HCT116 (cell line): ENCODE measurements at regions not wholly inside any gene's neighbourhood (a gene's known extent, or its start where the extent isn't known, plus 50 kb on each side); places are given as distances from the start of the nearest gene placed in this dataset.
"Not testable (repeated sequence)": the region's sequence is repeated elsewhere in the genome, so short reads cannot be mapped to it uniquely, and the experiment has no call there.

Experiments used
- POLR2A ChIP-seq: IDR thresholded peaks from 2 replicates; pipeline ENCODE4 v1.7.0; 2011; ENCODE audit warnings: borderline replicate concordance; ENCODE audit not compliant: insufficient read depth, insufficient read length; ENCODE audit errors: extremely low read depth
- RAD21 ChIP-seq: IDR thresholded peaks from 2 replicates; pipeline ENCODE4 v1.6.1; 2012; ENCODE audit warnings: low read depth, mild to moderate bottlenecking
- TF ChIP-seq, protein P1 (sequence below), 3 experiments: fragments of 200-600 bp in 1 of 3; sonication (generic) in 1 of 3; IDR thresholded peaks in 2 of 3; conservative IDR thresholded peaks in 1 of 3; 2 replicates each; pipeline ENCODE4 v1.5.1; 2012 to 2017; ENCODE audit warnings: low read depth in 2 of 3, low read length in 2 of 3, antibody characterized with exemption in 1 of 3, borderline replicate concordance in 1 of 3, control low read depth in 1 of 3, mild to moderate bottlenecking in 1 of 3, mixed read lengths in 1 of 3, mixed run types in 1 of 3, moderate library complexity in 1 of 3; ENCODE audit not compliant: insufficient read depth in 1 of 3
- TF ChIP-seq, protein P2 (sequence below): IDR thresholded peaks from 2 replicates; pipeline ENCODE4 v1.6.1; 2012; ENCODE audit warnings: low read depth

DNA sequence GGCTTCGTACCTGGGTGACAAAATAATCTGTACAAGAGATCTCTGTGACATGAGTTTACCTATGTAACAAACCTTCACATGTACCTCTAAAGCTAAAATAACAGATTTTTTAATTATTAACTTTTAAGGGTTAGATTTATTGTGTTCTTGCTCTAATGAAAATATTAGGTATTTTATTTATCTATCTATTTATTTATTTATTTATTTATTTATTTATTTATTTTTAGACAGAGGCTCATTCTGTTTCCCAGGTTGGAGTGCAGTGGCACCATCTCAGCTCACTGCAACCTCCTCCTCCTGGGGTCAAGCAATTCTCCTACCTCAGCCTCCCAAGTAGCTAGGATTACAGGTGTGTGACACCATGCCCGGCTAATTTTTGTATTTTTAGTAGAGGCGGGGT lies 348.4 kb downstream of the TAF11L14 start:
- TF ChIP-seq, protein P1, sequence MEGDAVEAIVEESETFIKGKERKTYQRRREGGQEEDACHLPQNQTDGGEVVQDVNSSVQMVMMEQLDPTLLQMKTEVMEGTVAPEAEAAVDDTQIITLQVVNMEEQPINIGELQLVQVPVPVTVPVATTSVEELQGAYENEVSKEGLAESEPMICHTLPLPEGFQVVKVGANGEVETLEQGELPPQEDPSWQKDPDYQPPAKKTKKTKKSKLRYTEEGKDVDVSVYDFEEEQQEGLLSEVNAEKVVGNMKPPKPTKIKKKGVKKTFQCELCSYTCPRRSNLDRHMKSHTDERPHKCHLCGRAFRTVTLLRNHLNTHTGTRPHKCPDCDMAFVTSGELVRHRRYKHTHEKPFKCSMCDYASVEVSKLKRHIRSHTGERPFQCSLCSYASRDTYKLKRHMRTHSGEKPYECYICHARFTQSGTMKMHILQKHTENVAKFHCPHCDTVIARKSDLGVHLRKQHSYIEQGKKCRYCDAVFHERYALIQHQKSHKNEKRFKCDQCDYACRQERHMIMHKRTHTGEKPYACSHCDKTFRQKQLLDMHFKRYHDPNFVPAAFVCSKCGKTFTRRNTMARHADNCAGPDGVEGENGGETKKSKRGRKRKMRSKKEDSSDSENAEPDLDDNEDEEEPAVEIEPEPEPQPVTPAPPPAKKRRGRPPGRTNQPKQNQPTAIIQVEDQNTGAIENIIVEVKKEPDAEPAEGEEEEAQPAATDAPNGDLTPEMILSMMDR (IDR thresholded peaks at IDR 0.05 in 2 of 3, conservative IDR thresholded peaks at IDR 0.05 in 1 of 3; ENCODE audit: borderline replicate concordance in 1 of 3, insufficient read depth in 1 of 3, low read depth in 2 of 3, low read length in 2 of 3): not testable (repeated sequence)
- TF ChIP-seq POLR2A, RAD21: not testable (repeated sequence)
- TF ChIP-seq, protein P2, sequence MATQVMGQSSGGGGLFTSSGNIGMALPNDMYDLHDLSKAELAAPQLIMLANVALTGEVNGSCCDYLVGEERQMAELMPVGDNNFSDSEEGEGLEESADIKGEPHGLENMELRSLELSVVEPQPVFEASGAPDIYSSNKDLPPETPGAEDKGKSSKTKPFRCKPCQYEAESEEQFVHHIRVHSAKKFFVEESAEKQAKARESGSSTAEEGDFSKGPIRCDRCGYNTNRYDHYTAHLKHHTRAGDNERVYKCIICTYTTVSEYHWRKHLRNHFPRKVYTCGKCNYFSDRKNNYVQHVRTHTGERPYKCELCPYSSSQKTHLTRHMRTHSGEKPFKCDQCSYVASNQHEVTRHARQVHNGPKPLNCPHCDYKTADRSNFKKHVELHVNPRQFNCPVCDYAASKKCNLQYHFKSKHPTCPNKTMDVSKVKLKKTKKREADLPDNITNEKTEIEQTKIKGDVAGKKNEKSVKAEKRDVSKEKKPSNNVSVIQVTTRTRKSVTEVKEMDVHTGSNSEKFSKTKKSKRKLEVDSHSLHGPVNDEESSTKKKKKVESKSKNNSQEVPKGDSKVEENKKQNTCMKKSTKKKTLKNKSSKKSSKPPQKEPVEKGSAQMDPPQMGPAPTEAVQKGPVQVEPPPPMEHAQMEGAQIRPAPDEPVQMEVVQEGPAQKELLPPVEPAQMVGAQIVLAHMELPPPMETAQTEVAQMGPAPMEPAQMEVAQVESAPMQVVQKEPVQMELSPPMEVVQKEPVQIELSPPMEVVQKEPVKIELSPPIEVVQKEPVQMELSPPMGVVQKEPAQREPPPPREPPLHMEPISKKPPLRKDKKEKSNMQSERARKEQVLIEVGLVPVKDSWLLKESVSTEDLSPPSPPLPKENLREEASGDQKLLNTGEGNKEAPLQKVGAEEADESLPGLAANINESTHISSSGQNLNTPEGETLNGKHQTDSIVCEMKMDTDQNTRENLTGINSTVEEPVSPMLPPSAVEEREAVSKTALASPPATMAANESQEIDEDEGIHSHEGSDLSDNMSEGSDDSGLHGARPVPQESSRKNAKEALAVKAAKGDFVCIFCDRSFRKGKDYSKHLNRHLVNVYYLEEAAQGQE: not testable (repeated sequence)
